ENCODE measurements at regions not wholly inside any gene's neighbourhood (a gene's known extent, or its start where the extent isn't known, plus 50 kb on each side); places are given as distances from the start of the nearest gene placed in this dataset.
"Not testable (repeated sequence)": the region's sequence is repeated elsewhere in the genome, so short reads cannot be mapped to it uniquely, and the experiment has no call there.

DNA sequence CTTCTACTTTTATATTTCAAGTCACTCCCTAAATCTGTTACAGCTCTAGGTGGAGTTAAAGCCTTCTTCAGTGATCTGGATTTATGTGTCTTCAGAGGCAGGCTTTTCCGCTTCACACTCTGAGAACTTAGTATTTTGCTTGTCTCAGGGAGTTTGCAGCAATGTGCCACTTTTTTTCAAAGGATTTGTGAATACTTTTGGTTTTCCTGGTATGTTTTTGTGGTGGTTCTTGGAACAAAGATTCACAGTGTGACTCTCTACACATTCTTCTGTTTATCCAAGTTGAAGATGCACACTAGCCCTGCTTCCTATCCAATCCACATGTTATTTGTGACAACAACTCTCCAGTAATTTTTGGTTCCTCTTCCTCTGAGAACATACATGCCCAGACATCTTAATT lies 1253.7 kb downstream of the TECRL start:
- ChIA-PET POLR2A (no interaction called here), CTCF (no interaction called here)
- H3K27ac Mint-ChIP-seq, result no peak overlapping the region
- H3K4me3 Mint-ChIP-seq, result no peak overlapping the region
- no peaks in the 10 kb centered on the region for H3K4me1 Mint-ChIP-seq
- DNase-seq, result no peak
- H3K9me3 Mint-ChIP-seq, result peaks cover 18% of the 10 kb centered on the region
- H3K27me3 Mint-ChIP-seq, result no peaks in the 10 kb centered on the region
- H3K36me3 Mint-ChIP-seq (ENCODE audit: low read depth), result no peaks in the 10 kb centered on the region

DNA sequence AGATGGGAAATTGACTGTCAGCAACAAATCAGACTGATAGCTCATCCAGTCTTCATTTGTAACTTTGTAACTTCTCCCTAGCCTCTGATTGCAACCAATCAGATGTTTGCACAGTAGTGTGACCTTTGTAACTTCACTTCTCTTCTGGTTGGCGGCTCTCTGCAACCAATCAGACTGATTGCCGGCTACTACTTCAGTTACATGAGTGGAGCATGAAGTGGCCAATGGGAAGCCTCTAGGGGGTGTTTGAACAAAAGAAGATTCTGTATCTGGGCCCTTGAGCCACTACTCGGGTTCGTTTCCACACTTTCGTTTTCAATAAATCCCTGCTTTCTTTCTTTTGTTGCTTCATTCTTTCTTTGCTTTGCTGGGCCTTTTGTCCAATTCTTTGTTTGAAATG lies 1285.8 kb downstream of the TECRL start:
- ChIA-PET POLR2A (no interaction called here), CTCF (no interaction called here)
- no peak overlapping the region for H3K4me3 Mint-ChIP-seq
- no peak overlapping the region for H3K27ac Mint-ChIP-seq
- H3K4me1 Mint-ChIP-seq, result no peaks in the 10 kb centered on the region
- H3K9me3 Mint-ChIP-seq, result peaks cover 6% of the 10 kb centered on the region
- no peaks in the 10 kb centered on the region for H3K27me3 Mint-ChIP-seq
- no peaks in the 10 kb centered on the region for H3K36me3 Mint-ChIP-seq (ENCODE audit: low read depth)
- no peak for DNase-seq

DNA sequence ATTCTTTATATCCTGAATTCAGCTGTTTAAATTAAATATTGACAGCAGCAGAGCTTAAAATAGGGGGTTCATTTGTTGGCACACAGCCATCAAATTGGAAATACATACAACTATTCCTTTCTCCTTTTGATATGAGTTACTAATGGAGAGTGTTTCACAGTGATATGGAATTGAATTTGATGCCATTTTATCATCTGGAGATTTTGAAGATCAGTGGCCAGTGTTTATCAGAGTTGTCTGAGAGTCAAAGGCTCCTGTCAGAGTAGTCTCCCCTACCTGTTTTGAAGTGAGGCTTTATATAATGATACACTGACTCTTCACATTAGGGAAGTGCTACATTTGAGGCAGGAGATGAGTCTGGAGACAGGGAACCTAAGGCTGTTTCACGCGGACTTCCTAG lies 1286.3 kb downstream of the TECRL start:
- CTCF ChIA-PET, result no interaction called here
- H3K27ac Mint-ChIP-seq, result no peak overlapping the region

DNA sequence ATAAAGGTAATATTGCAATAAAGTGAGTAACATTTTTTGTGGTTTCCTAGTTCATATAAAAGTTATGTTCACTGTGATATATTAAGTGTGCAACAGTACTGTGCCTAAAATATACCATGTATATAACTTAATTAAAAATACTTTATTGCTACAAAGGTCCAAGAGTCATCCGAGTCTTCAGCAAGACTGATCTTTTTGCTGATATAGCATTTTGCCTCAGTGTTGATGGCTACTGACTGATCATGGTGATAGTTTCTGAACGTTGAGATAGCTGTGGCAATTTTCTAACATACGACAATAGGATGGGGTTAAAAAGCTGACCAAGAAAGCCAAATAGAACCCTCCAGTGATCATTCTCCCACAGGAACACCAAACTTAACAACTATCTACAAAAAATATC lies 1302.7 kb downstream of the TECRL start:
- no peak overlapping the region for H3K27ac Mint-ChIP-seq
- POLR2A ChIA-PET, result no interaction called here

More for the DNA sequence above, 1286.3 kb downstream of the TECRL start:
- Mint-ChIP-seq H3K9me3 (peaks cover 6% of the 10 kb centered on the region), H3K4me3 (no peak overlapping the region), H3K4me1 (no peaks in the 10 kb centered on the region), H3K36me3 (ENCODE audit: low read depth) (no peaks in the 10 kb centered on the region), H3K27me3 (no peaks in the 10 kb centered on the region)
- POLR2A ChIA-PET, result no interaction called here
- DNase-seq, result no peak

DNA sequence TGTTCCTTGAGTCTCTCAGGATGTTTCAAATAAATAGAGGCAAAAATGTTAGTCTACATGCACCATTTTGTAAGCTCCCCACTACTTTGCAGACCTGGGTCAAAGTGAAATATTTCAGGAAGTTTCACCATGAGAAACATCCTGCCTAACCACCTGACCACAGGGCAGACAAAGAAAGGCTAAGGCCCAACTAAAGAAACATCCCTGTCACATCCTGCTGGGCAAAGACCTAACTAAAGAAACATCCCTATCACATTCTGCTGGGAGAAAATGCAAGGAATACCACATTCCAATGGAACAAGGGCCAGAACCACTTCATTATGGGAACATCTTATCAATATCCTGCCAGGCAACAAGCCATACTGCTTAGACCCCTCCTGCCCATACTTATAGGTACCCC lies 1303.4 kb downstream of the TECRL start:
- no peak for DNase-seq
- Mint-ChIP-seq H3K4me3 (no peak overlapping the region), H3K27ac (no peak overlapping the region), H3K36me3 (ENCODE audit: low read depth) (no peaks in the 10 kb centered on the region), H3K9me3 (peaks cover 14% of the 10 kb centered on the region), H3K4me1 (no peaks in the 10 kb centered on the region), H3K27me3 (no peaks in the 10 kb centered on the region)
- ChIA-PET CTCF (no interaction called here), POLR2A (no interaction called here)

More for the DNA sequence above, 1302.7 kb downstream of the TECRL start:
- H3K4me3 Mint-ChIP-seq, result no peak overlapping the region
- CTCF ChIA-PET, result no interaction called here
- H3K27me3 Mint-ChIP-seq, result no peaks in the 10 kb centered on the region
- H3K4me1 Mint-ChIP-seq, result no peaks in the 10 kb centered on the region
- DNase-seq, result no peak
- H3K9me3 Mint-ChIP-seq, result peaks cover 14% of the 10 kb centered on the region
- no peaks in the 10 kb centered on the region for H3K36me3 Mint-ChIP-seq (ENCODE audit: low read depth)

DNA sequence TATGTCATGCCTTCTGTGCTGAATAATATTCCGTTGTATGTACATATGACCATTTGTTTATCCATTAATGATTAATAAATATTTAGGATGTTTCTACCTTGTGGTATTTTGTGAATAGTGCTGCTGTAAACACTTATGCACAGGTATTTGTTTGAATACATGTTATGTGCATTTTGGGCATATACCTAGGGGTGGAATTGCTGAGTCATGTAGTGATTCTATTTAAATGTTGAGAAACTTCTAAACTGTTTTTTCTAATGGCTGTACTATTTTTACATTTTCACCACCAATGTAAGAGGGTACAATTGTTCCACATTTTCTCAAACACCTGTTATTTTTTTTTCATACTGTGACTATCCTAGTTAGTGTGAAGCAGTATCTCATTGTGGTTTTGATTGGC lies 1318.6 kb downstream of the TECRL start:
- POLR2A ChIA-PET, result no interaction called here
- Mint-ChIP-seq H3K9me3 (no peaks in the 10 kb centered on the region), H3K4me1 (no peaks in the 10 kb centered on the region), H3K27ac (no peak overlapping the region), H3K4me3 (no peak overlapping the region), H3K36me3 (ENCODE audit: low read depth) (no peaks in the 10 kb centered on the region), H3K27me3 (no peaks in the 10 kb centered on the region)
- DNase-seq, result no peak
- CTCF ChIA-PET, result no interaction called here

DNA sequence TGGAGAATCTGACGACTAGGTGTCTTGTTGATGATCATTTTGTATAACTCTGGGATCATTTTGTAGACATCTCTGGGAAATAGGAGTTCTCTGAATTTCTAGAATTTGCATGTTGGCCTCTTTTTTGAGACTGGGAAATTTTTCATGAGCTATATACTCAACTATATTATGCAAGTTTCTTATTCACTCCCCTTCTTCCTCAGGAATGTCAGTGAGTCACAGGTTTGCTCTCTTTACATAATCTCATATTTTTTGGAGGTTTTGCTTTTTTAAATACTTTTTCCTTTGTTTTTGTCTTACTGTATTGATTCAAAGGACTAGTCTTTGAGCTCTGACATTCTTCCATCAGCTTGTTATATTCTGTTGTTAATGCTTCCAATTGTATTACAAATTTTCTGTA lies 1324.2 kb downstream of the TECRL start:
- no peak for DNase-seq
- peaks cover 3% of the 10 kb centered on the region for H3K9me3 Mint-ChIP-seq
- no peaks in the 10 kb centered on the region for H3K36me3 Mint-ChIP-seq (ENCODE audit: low read depth)
- H3K27ac Mint-ChIP-seq, result no peak overlapping the region
- no peak overlapping the region for H3K4me3 Mint-ChIP-seq
- no peaks in the 10 kb centered on the region for H3K4me1 Mint-ChIP-seq
- POLR2A ChIA-PET, result no interaction called here
- no peaks in the 10 kb centered on the region for H3K27me3 Mint-ChIP-seq
- CTCF ChIA-PET, result no interaction called here

DNA sequence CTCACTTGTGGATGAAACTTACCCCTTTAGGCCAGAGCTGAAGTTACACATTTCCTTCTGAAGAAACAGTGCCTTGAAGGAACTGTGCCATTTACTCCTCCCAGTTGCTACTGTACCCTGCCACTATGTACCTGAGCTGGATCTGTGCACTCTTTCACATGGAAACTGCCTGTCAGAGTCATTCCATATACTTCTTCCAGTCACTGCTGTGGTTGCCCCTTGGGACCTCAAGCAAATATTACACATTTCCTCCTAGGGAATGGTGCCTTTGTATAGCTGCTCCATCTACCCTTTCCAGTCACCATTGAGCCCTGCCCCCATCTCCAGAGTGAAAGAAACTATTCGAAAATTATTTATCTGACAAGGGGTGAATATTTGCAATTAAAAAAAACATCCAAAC lies 1328.3 kb downstream of the TECRL start:
- H3K27me3 Mint-ChIP-seq, result no peaks in the 10 kb centered on the region
- H3K4me1 Mint-ChIP-seq, result no peaks in the 10 kb centered on the region
- no peak overlapping the region for H3K4me3 Mint-ChIP-seq
- H3K9me3 Mint-ChIP-seq, result peaks cover 7% of the 10 kb centered on the region
- no peaks in the 10 kb centered on the region for H3K36me3 Mint-ChIP-seq (ENCODE audit: low read depth)
- H3K27ac Mint-ChIP-seq, result no peak overlapping the region
- ChIA-PET POLR2A (interaction anchor here (1.2 kb wide), 1 partner anchor 12 kb away, joined by 3 read pairs; no protein-coding TSS in a partner anchor), CTCF (no interaction called here)
- DNase-seq, result no peak

DNA sequence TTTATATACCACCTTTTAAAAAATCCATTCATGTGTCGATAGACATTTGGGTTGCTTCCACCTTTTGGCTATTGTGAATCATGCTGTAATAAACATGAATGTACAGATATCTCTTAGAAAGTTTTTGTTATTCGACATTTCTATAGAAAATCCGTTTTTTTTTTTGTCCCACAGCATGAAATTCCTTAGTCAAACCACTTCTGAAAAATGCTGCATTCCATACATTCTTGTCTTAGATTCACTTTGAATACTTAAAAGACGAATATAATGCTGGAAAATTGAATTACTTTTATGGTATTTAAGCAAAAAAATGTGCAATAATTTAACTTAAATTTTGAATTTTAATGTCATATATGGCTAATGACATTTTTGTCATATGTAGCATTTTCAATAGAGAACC lies 1345.5 kb downstream of the TECRL start:
- H3K27ac Mint-ChIP-seq, result no peak overlapping the region
- ChIA-PET CTCF (no interaction called here), POLR2A (no interaction called here)
- H3K9me3 Mint-ChIP-seq, result peaks cover 12% of the 10 kb centered on the region
- no peak for DNase-seq
- H3K36me3 Mint-ChIP-seq (ENCODE audit: low read depth), result no peaks in the 10 kb centered on the region
- H3K4me1 Mint-ChIP-seq, result no peaks in the 10 kb centered on the region
- no peak overlapping the region for H3K4me3 Mint-ChIP-seq
- no peaks in the 10 kb centered on the region for H3K27me3 Mint-ChIP-seq

DNA sequence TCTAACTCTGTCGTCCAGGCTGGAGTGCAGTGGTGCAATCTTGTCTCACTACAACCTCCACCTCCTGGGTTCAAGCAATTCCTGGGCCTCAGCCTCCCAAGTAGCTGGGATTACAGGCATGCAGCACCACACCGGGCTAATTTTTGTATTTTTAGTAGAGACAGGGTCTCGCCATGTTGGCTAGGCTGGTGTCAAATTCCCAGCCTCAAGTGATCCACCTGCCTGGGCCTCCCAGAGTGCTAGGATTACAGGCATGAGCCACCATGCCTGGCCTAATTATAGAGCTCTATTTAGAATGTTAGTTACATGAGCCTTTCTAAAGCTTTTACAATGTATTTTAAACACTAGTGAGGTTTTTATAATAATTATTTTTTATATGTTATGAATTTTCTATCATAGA lies 1346.4 kb downstream of the TECRL start:
- H3K4me3 Mint-ChIP-seq; H3K27ac Mint-ChIP-seq; DNase-seq; H3K4me1 Mint-ChIP-seq; POLR2A ChIA-PET; H3K36me3 Mint-ChIP-seq (ENCODE audit: low read depth); H3K27me3 Mint-ChIP-seq; CTCF ChIA-PET: not testable (repeated sequence)
- H3K9me3 Mint-ChIP-seq, result peaks cover 12% of the 10 kb centered on the region

DNA sequence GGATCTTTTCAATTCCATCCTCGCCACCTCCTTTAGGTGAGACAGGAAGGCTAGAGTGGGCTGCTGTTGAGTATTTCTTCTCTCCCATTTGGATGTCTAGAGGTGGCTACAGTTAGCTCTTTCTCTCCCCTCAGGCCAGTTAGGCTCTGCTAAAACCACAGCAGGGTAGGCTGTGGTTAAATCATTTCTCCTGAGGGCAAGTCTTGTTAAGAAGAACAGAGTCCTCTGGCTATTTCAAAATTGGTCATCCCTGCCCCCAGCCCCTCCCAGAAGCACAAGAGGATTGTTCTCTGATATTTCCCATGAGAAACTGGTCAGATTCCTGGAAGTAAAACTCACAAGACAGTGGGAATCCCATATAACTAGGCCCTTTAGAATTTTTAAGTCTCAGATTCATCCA lies 1359.5 kb downstream of the TECRL start:
- no peak overlapping the region for H3K27ac Mint-ChIP-seq
- no peaks in the 10 kb centered on the region for H3K4me1 Mint-ChIP-seq
- no peaks in the 10 kb centered on the region for H3K27me3 Mint-ChIP-seq
- no peak for DNase-seq
- H3K36me3 Mint-ChIP-seq (ENCODE audit: low read depth), result no peaks in the 10 kb centered on the region
- H3K9me3 Mint-ChIP-seq, result peaks cover 10% of the 10 kb centered on the region
- ChIA-PET CTCF (no interaction called here), POLR2A (no interaction called here)
- no peak overlapping the region for H3K4me3 Mint-ChIP-seq

DNA sequence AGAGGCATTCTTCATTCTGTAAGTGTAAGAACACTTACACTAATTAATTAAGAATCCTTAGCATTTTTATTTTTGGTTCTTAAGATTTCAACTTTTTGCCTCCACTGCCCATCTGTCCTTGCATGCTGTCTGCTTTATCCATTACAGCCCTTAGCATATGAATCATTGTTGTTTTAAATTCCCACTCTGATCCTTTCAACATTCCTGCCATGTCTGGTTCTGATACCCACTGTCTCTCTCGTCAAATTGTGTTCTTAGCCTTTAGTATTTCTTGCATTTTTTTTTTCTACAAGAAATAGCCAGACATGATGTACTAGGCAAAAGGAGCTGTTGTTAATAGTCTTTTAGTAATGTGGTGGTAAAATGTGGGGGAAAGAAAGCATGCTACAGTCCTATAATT lies 1360.0 kb downstream of the TECRL start:
- POLR2A ChIA-PET, result no interaction called here
- H3K27ac Mint-ChIP-seq, result no peak overlapping the region
- H3K9me3 Mint-ChIP-seq, result peaks cover 6% of the 10 kb centered on the region
- H3K36me3 Mint-ChIP-seq (ENCODE audit: low read depth), result no peaks in the 10 kb centered on the region
- H3K4me1 Mint-ChIP-seq, result no peaks in the 10 kb centered on the region
- CTCF ChIA-PET, result no interaction called here
- no peak overlapping the region for H3K4me3 Mint-ChIP-seq
- no peak for DNase-seq
- no peaks in the 10 kb centered on the region for H3K27me3 Mint-ChIP-seq

DNA sequence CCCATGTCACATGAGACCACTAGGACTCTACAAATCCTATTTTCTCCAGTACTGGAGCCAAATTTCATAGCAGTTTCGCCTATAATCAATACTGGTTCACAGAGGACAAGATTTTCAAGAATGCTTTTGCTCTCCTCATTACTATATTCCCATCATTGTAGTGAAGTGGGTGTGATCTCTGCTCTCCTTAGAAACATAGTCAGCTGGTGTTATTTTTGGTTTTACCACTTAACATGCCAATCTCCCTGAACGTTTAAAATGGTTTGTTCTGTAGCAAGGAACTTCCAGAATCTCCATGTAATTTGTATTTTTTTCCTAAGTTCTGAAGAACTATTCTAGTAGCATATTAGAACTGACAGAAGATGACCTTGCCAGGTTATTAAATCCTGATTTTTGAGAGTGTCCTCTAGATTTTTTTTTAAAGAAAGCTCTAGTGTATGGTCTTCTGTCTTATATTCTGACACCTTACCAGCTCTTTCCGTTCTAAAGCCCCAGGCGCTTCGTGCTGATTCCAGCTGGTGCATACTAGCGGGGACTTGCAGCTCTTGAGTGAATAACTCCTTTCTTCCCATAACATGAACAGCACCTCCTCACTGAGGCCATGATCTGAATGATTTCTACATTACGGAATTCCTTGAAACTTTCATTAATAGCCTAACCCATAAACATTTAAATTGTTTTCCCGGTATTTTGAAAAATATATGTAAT lies 1372.9 kb downstream of the TECRL start:
- ChIA-PET POLR2A (no interaction called here), CTCF (no interaction called here)
- Mint-ChIP-seq H3K27me3 (no peaks in the 10 kb centered on the region), H3K4me1 (no peaks in the 10 kb centered on the region), H3K36me3 (ENCODE audit: low read depth) (no peaks in the 10 kb centered on the region), H3K27ac (no peak overlapping the region), H3K4me3 (no peak overlapping the region), H3K9me3 (no peaks in the 10 kb centered on the region)
- DNase-seq, result no peak

DNA sequence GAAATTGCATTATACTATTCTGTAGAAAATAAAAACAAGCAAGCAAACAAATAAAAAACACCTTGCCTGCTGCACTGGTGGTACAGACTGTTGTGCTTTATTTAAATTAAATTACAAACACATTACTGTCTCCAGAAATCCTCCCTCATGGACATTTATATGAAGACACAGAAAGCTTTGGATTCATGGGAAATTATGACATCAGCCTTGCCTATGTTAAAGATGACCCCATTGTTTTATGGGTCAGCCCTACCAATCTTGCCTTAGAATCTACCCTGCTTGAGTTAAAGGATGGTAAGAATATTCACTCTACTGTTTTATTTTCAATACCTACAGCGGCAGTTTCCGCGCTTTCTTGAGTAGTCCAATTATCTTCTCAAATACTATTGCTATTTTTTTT lies 1379.9 kb downstream of the TECRL start:
- Mint-ChIP-seq H3K27ac (no peak overlapping the region), H3K4me3 (no peak overlapping the region)

DNA sequence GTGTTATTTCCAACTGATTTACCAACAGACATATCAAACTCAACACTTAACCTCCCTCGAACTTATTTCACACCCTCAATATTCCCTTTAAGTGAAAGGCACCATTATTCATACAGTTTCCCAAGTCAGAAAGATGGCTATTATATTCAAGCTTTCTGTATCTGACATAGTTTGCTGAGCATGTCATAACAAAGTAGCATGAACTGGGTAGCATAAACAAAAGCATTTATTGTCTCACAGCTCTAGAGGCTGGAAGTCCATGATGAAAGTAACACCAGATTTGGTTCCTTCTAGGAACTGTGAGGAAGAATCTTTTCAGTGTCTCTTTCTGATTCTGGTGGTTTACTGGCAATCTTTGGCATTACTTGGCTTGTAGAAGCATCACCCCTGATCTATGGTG lies 1388.6 kb downstream of the TECRL start:
- no peaks in the 10 kb centered on the region for H3K4me1 Mint-ChIP-seq
- no peak for DNase-seq
- ChIA-PET CTCF (no interaction called here), POLR2A (no interaction called here)
- no peak overlapping the region for H3K27ac Mint-ChIP-seq
- H3K36me3 Mint-ChIP-seq (ENCODE audit: low read depth), result no peaks in the 10 kb centered on the region
- peaks cover 12% of the 10 kb centered on the region for H3K9me3 Mint-ChIP-seq
- H3K27me3 Mint-ChIP-seq, result no peaks in the 10 kb centered on the region
- no peak overlapping the region for H3K4me3 Mint-ChIP-seq

More for the DNA sequence above, 1379.9 kb downstream of the TECRL start:
- DNase-seq, result no peak
- ChIA-PET POLR2A (no interaction called here), CTCF (no interaction called here)
- no peaks in the 10 kb centered on the region for H3K27me3 Mint-ChIP-seq
- H3K4me1 Mint-ChIP-seq, result no peaks in the 10 kb centered on the region
- H3K9me3 Mint-ChIP-seq, result peaks cover 2% of the 10 kb centered on the region
- H3K36me3 Mint-ChIP-seq (ENCODE audit: low read depth), result no peaks in the 10 kb centered on the region

Data from activated CD4-positive, alpha-beta memory T cell treated with anti-CD3 and anti-CD28 coated beads, Interleukin-2, amount 10 ng/mL, durations not matched to agents 7 days and 5 days (primary cell).